Kidney epithelial cell (primary cell): ENCODE measurements at regions not wholly inside any gene's neighbourhood (a gene's known extent, or its start where the extent isn't known, plus 50 kb on each side); places are given as distances from the start of the nearest gene placed in this dataset.

Experiments
- DNase-seq: peaks from one replicate; pipeline ENCODE4 v3.0.0-alpha.2; 2010; ENCODE audit warnings: low read depth
- H3K27me3 ChIP-seq: 2 replicates; pipeline ENCODE4 v1.6.0; 2011; ENCODE audit warnings: low read length; ENCODE audit not compliant: control insufficient read depth, insufficient read depth
- H3K36me3 ChIP-seq: 2 replicates; pipeline ENCODE4 v1.5.1; 2011; ENCODE audit warnings: low read length; ENCODE audit not compliant: control insufficient read depth, insufficient read depth
- H3K4me3 ChIP-seq: 2 replicates; pipeline ENCODE4 v1.5.1; 2011; ENCODE audit warnings: low read depth, mild to moderate bottlenecking, control low read depth, low read length
- TF ChIP-seq, protein P1 (sequence below): IDR thresholded peaks from 2 replicates; pipeline ENCODE4 v1.5.1; 2011; ENCODE audit warnings: mild to moderate bottlenecking, moderate library complexity, low read length, control low read depth, inconsistent platforms; ENCODE audit not compliant: insufficient read depth, poor library complexity, severe bottlenecking

DNA sequence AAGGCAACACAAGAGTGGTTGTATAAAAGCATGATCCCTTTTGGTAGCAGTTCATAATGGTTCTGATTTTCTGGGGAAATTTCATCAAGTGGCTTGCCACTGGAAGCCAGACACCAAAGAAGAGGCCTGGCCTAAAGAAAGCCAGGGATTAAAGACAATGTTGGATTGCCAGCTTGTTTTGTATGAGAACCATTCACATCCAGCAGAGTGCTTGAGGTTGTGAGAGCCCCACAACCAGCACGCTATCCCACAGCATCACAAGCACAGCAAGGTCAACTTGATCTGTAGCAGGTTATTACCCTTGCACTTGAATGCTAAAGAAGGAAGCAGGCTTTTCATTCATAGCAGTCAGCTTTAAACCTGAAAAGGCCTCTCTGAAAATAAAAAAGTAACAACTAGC, 399.8 kb downstream of the PLPP3 start:
- H3K4me3 ChIP-seq: no peak overlapping the region
- no peaks in the 10 kb centered on the region for H3K27me3 ChIP-seq
- TF ChIP-seq, protein P1, sequence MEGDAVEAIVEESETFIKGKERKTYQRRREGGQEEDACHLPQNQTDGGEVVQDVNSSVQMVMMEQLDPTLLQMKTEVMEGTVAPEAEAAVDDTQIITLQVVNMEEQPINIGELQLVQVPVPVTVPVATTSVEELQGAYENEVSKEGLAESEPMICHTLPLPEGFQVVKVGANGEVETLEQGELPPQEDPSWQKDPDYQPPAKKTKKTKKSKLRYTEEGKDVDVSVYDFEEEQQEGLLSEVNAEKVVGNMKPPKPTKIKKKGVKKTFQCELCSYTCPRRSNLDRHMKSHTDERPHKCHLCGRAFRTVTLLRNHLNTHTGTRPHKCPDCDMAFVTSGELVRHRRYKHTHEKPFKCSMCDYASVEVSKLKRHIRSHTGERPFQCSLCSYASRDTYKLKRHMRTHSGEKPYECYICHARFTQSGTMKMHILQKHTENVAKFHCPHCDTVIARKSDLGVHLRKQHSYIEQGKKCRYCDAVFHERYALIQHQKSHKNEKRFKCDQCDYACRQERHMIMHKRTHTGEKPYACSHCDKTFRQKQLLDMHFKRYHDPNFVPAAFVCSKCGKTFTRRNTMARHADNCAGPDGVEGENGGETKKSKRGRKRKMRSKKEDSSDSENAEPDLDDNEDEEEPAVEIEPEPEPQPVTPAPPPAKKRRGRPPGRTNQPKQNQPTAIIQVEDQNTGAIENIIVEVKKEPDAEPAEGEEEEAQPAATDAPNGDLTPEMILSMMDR: no peak
- no peak for DNase-seq
- H3K36me3 ChIP-seq: no peaks in the 10 kb centered on the region

DNA sequence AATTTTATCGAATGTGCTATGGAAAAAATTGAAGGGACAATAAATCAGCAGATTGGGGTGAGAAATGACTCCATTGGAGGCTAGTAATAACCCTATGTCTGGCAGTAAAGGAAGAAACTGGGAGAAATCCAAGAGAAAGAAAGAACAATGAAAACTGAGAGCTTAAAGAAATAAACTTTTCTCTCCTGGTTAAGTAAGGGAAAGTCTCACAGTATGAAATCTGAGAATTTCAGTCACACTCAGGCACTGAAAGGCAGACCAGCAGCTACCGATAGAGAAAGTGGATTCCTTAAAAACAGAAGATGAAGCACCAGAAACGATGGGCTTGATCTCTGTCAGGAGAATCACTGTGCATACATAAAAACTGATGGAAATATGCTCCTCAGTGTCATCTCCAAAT, 404.2 kb downstream of the PLPP3 start:
- TF ChIP-seq, protein P1: no peak
- H3K4me3 ChIP-seq: no peak overlapping the region
- no peaks in the 10 kb centered on the region for H3K36me3 ChIP-seq
- DNase-seq: no peak
- no peaks in the 10 kb centered on the region for H3K27me3 ChIP-seq

DNA sequence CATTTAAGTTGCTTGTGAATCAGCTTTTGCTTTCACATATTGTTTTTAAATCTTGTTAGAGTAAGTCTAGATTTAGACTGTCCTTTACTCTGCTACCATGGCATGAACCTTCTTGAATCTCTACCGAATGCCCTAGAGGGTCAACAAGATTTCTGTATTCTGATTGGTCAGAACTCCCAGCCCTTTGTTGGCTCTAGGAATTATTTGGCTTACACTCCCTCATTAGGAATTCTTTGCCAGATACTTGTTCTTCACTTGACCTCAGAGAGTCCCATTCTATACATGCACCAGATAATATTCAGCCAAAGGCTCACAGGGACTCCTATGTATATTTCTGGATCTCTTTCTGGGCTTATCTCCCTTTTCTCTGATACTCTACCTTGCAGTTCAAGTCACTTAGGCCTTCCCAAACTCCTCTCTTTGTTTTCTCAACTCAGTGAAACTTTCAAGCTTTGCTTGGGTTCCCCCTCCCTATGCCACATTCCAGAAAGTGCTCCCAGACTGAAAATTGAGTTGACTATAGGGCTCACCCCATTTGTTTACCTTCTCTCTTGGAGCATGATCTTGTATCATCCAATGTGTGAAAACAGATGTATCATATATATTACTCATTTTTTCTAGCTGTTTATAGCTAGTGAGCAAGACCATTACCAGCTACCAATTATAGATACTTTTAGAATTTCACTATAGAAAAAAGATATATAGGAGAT, 405.0 kb downstream of the PLPP3 start:
- H3K4me3 ChIP-seq: no peak overlapping the region
- H3K27me3 ChIP-seq: no peaks in the 10 kb centered on the region
- TF ChIP-seq, protein P1: no peak
- no peaks in the 10 kb centered on the region for H3K36me3 ChIP-seq
- no peak for DNase-seq

DNA sequence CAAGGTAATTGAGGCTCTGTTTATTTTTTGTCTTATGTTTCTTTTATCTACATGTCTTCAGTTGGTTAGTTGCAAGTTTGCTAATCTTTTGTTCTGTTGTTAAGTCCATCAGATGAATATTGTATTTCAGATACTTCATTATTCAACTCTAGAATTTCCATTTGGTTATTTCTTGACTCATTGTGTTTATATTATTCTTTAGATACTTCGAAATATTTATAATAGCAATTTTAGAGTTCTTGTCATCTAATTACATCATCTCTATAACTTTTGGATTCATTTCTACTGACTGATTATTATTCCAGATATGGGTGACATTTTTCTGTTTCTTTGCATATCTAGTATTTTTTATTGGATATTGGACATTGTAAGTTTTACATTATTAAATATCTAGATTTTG, 405.6 kb downstream of the PLPP3 start:
- Histone ChIP-seq H3K36me3 (no peaks in the 10 kb centered on the region), H3K4me3 (no peak overlapping the region), H3K27me3 (no peaks in the 10 kb centered on the region)
- TF ChIP-seq, protein P1: no peak
- no peak for DNase-seq

DNA sequence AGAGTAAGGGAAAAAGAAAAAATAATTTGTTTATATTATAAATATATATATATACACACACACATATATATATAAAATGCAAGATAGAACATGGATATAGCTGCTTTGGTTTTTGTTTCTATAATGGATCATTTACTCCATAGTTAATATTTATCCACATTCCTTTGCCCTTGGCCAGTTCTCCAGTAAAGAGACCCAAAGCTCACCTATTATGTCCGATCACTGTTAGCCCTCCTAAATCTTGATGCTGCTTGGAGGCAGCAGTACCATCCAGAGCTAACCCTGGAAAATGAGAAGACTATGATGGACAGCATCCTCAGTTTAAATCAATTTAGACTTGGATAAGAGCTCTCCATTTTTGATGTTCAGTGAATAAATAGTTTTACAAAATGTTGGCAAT, 407.7 kb downstream of the PLPP3 start:
- H3K4me3 ChIP-seq: no peak overlapping the region
- H3K27me3 ChIP-seq: no peaks in the 10 kb centered on the region
- DNase-seq: no peak
- TF ChIP-seq, protein P1: no peak
- no peaks in the 10 kb centered on the region for H3K36me3 ChIP-seq

DNA sequence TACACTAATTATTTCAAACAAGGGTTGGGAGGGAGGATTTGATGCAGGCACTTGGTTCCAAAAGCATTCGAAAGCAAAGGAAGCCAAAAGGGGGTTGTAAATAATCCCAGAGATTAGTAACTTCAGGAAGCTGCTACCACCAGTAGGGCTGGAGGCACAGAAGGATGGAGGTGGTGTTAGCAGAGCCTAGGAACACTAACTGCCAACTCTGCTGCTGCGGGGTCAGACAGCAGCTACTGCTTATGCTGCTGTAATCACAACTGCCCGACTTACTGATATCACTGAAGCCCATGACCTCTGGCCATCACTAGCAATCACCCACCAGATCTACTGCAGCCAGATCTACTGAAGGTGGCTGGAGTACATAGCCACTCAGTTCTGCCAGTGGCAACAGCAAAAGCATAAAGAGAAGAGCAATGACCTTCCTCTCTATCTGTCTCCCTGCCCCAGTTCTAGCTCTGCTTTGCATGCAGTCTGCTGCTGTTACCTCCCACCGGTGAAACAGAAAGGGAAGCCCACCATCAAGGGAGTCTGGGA, 408.5 kb downstream of the PLPP3 start:
- no peak overlapping the region for H3K4me3 ChIP-seq
- no peaks in the 10 kb centered on the region for H3K27me3 ChIP-seq
- TF ChIP-seq, protein P1: no peak
- no peaks in the 10 kb centered on the region for H3K36me3 ChIP-seq
- DNase-seq: no peak
